DND-41 (cell line): ENCODE measurements at regions not wholly inside any gene's neighbourhood (a gene's known extent, or its start where the extent isn't known, plus 50 kb on each side); places are given as distances from the start of the nearest gene placed in this dataset.

ENCODE experiments used
- EZH2 ChIP-seq: IDR thresholded peaks from 3 replicates; pipeline ENCODE4 v1.6.1; 2012; ENCODE audit warnings: borderline replicate concordance, low read depth, mild to moderate bottlenecking, moderate library complexity, low read length, inconsistent platforms; ENCODE audit not compliant: severe bottlenecking
- TF ChIP-seq, protein P1 (sequence below): IDR thresholded peaks from 2 replicates; pipeline ENCODE4 v1.5.1; 2012; ENCODE audit warnings: borderline replicate concordance, low read length, moderate library complexity, mild to moderate bottlenecking; ENCODE audit not compliant: poor library complexity, severe bottlenecking; ENCODE audit errors: extremely low read depth

DNA sequence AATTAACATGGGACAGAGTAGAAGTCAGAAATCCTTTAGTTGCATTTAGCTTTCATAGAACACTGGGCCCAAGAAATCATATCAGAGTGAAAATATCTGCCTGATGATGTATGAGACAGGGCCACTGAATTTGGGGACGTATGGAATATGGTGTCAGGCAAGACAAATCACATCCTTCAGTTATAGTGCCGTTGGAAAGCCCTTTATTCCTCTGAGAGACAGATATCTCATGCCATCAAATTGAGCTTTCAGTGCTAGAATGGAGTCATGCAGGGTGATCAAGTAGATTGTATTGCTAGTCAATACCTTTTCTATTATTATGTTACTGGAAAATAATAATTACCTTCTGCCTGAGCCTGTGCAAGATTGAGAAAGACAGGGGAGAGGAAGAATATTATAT is 398.2 kb upstream of the RARB start:
- TF ChIP-seq, protein P1, sequence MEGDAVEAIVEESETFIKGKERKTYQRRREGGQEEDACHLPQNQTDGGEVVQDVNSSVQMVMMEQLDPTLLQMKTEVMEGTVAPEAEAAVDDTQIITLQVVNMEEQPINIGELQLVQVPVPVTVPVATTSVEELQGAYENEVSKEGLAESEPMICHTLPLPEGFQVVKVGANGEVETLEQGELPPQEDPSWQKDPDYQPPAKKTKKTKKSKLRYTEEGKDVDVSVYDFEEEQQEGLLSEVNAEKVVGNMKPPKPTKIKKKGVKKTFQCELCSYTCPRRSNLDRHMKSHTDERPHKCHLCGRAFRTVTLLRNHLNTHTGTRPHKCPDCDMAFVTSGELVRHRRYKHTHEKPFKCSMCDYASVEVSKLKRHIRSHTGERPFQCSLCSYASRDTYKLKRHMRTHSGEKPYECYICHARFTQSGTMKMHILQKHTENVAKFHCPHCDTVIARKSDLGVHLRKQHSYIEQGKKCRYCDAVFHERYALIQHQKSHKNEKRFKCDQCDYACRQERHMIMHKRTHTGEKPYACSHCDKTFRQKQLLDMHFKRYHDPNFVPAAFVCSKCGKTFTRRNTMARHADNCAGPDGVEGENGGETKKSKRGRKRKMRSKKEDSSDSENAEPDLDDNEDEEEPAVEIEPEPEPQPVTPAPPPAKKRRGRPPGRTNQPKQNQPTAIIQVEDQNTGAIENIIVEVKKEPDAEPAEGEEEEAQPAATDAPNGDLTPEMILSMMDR = no peak
- TF ChIP-seq EZH2 = no peak
